ENCODE measurements at regions not wholly inside any gene's neighbourhood (a gene's known extent, or its start where the extent isn't known, plus 50 kb on each side); places are given as distances from the start of the nearest gene placed in this dataset.

- DNase-seq, result no peak
Measured at GRCh38 chr12:68102731-68103130, 56.8 kb downstream of the IFNG start.

GRCh38 chr12:68102163-68102562, 57.4 kb downstream of the IFNG start:
- DNase-seq, result no peak

GRCh38 chr12:68100241-68100640, 59.3 kb downstream of the IFNG start:
- no peak for DNase-seq

GRCh38 chr12:68098939-68099338, 60.6 kb downstream of the IFNG start:
- no peak for DNase-seq

GRCh38 chr12:68097386-68097785, 62.2 kb downstream of the IFNG start:
- no peak for DNase-seq

GRCh38 chr12:68094645-68095395, 64.7 kb downstream of the IFNG start:
- no peak for DNase-seq

- no peak for DNase-seq
Measured at GRCh38 chr12:68094195-68094594, 65.3 kb downstream of the IFNG start.

- DNase-seq, result no peak
Measured at GRCh38 chr12:68092976-68093375, 66.6 kb downstream of the IFNG start.

GRCh38 chr12:68089101-68089500, 70.4 kb downstream of the IFNG start:
- DNase-seq, result no peak

GRCh38 chr12:68086019-68086603, 73.4 kb downstream of the IFNG start:
- peak; percentile 68 for DNase-seq

- no peak for DNase-seq
Measured at GRCh38 chr12:68081561-68081960, 78.0 kb downstream of the IFNG start.

GRCh38 chr12:68080577-68080976, 79.0 kb downstream of the IFNG start:
- no peak for DNase-seq

GRCh38 chr12:68078737-68079136, 80.8 kb downstream of the IFNG start:
- peak; percentile 11 for DNase-seq

GRCh38 chr12:68075416-68075815, 84.1 kb downstream of the IFNG start:
- no peak for DNase-seq

GRCh38 chr12:68074306-68075027, 85.1 kb downstream of the IFNG start:
- no peak for DNase-seq

GRCh38 chr12:68070957-68071356, 81.7 kb downstream of the IFNG-AS1 start:
- DNase-seq, result no peak
